B cell (primary cell): ENCODE measurements at regions not wholly inside any gene's neighbourhood (a gene's known extent, or its start where the extent isn't known, plus 50 kb on each side); places are given as distances from the start of the nearest gene placed in this dataset.

Experiments used
- EZH2 ChIP-seq: IDR thresholded peaks from 2 replicates; pipeline ENCODE4 v1.6.1; 2012; ENCODE audit warnings: borderline replicate concordance, low read depth, mild to moderate bottlenecking, moderate library complexity, low read length; ENCODE audit not compliant: insufficient read depth, poor library complexity, severe bottlenecking
- TF ChIP-seq, protein P1 (sequence below): fragments of 200-600 bp; IDR thresholded peaks from one replicate; pipeline ENCODE4 v1.8.0; 2022; ENCODE audit warnings: antibody characterized with exemption, mild to moderate bottlenecking

DNA sequence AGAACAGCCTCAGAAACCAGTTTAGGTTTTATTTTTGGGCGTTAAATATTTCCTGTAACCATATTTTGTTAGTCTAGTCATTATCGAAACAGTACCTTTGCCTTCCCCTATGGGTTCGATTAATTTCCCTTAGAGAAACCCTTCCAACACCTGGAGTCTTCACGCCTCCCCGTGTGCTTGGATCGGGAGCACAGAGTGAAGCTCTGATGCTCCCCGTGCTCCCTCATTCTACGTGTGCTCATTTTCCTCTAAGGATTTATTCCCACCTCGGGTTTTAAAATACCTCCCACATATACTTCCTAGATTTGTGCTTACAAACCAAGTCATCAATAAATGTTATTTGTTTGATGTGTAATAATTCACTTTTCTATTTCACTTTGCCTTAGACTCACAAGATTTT is 142.4 kb downstream of the TTLL2 start:
- TF ChIP-seq EZH2, result no peak
- TF ChIP-seq, protein P1, sequence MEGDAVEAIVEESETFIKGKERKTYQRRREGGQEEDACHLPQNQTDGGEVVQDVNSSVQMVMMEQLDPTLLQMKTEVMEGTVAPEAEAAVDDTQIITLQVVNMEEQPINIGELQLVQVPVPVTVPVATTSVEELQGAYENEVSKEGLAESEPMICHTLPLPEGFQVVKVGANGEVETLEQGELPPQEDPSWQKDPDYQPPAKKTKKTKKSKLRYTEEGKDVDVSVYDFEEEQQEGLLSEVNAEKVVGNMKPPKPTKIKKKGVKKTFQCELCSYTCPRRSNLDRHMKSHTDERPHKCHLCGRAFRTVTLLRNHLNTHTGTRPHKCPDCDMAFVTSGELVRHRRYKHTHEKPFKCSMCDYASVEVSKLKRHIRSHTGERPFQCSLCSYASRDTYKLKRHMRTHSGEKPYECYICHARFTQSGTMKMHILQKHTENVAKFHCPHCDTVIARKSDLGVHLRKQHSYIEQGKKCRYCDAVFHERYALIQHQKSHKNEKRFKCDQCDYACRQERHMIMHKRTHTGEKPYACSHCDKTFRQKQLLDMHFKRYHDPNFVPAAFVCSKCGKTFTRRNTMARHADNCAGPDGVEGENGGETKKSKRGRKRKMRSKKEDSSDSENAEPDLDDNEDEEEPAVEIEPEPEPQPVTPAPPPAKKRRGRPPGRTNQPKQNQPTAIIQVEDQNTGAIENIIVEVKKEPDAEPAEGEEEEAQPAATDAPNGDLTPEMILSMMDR, result no peak
